ENCODE measurements at regions not wholly inside any gene's neighbourhood (a gene's known extent, or its start where the extent isn't known, plus 50 kb on each side); places are given as distances from the start of the nearest gene placed in this dataset.

- TF ChIP-seq, protein P1, sequence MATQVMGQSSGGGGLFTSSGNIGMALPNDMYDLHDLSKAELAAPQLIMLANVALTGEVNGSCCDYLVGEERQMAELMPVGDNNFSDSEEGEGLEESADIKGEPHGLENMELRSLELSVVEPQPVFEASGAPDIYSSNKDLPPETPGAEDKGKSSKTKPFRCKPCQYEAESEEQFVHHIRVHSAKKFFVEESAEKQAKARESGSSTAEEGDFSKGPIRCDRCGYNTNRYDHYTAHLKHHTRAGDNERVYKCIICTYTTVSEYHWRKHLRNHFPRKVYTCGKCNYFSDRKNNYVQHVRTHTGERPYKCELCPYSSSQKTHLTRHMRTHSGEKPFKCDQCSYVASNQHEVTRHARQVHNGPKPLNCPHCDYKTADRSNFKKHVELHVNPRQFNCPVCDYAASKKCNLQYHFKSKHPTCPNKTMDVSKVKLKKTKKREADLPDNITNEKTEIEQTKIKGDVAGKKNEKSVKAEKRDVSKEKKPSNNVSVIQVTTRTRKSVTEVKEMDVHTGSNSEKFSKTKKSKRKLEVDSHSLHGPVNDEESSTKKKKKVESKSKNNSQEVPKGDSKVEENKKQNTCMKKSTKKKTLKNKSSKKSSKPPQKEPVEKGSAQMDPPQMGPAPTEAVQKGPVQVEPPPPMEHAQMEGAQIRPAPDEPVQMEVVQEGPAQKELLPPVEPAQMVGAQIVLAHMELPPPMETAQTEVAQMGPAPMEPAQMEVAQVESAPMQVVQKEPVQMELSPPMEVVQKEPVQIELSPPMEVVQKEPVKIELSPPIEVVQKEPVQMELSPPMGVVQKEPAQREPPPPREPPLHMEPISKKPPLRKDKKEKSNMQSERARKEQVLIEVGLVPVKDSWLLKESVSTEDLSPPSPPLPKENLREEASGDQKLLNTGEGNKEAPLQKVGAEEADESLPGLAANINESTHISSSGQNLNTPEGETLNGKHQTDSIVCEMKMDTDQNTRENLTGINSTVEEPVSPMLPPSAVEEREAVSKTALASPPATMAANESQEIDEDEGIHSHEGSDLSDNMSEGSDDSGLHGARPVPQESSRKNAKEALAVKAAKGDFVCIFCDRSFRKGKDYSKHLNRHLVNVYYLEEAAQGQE (IDR thresholded peaks at IDR 0.05; ENCODE audit: unreplicated experiment): no peak
- TF ChIP-seq NANOG (IDR thresholded peaks at IDR 0.05; ENCODE audit: borderline replicate concordance) (no peak), EZH2phosphoT487 (IDR thresholded peaks at IDR 0.05; ENCODE audit: unreplicated experiment) (no peak), ZNF114 (CRISPR knock-in tag; IDR thresholded peaks at IDR 0.05) (no peak)
These were observed 103.2 kb upstream of the ALDH1B1 start (continued) for GRCh38 chr9:38289236-38289865.

- peaks cover 11% of the 10 kb centered on the region for H3K4me1 Mint-ChIP-seq
- no peaks in the 10 kb centered on the region; the same call in 2 of the 3 replicates for H3K36me3 Mint-ChIP-seq (ENCODE audit: low read depth)
- no peak for ATAC-seq
- no peak overlapping the region for H3K4me3 Mint-ChIP-seq
- Histone ChIP-seq H3K79me2 (replicated peaks; ENCODE audit: insufficient read depth) (no peaks in the 10 kb centered on the region), H3K27me3 (ENCODE audit: insufficient read depth) (no peaks in the 10 kb centered on the region), H3K4me3 (no peak overlapping the region), H3F3A (replicated peaks; ENCODE audit: low read depth) (no peaks in the 10 kb centered on the region), H2AFZ (no peak overlapping the region), H3K4me1 (ENCODE audit: insufficient read depth) (peaks cover 15% of the 10 kb centered on the region), H3K27ac (ENCODE audit: low read depth) (no peak overlapping the region), H3K36me3 (ENCODE audit: insufficient read depth) (no peaks in the 10 kb centered on the region), H3K9me2 (ENCODE audit: insufficient read depth) (no peaks in the 10 kb centered on the region), H4K20me1 (replicated peaks; ENCODE audit: insufficient read depth) (no peaks in the 10 kb centered on the region), H3K4me2 (no peak overlapping the region)
- DNase-seq (ENCODE audit: low spot score): no peak
- no peak overlapping the region for H3K27ac Mint-ChIP-seq
- TF ChIP-seq STAT1 (IDR thresholded peaks at IDR 0.05; ENCODE audit: unreplicated experiment): no peak
- TF ChIP-seq, protein P2, sequence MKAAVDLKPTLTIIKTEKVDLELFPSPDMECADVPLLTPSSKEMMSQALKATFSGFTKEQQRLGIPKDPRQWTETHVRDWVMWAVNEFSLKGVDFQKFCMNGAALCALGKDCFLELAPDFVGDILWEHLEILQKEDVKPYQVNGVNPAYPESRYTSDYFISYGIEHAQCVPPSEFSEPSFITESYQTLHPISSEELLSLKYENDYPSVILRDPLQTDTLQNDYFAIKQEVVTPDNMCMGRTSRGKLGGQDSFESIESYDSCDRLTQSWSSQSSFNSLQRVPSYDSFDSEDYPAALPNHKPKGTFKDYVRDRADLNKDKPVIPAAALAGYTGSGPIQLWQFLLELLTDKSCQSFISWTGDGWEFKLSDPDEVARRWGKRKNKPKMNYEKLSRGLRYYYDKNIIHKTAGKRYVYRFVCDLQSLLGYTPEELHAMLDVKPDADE (IDR thresholded peaks at IDR 0.05): no peak
- TF ChIP-seq EZH2 (IDR thresholded peaks at IDR 0.05; ENCODE audit: low read depth, unreplicated experiment): no peak
- no peaks in the 10 kb centered on the region for H3K9me3 Mint-ChIP-seq
- H3K27me3 Mint-ChIP-seq (ENCODE audit: insufficient read depth, low read depth, poor library complexity): peaks cover 9% of the 10 kb centered on the region
These were observed 104.0 kb upstream of the ALDH1B1 start for GRCh38 chr9:38288502-38288901.

DNA sequence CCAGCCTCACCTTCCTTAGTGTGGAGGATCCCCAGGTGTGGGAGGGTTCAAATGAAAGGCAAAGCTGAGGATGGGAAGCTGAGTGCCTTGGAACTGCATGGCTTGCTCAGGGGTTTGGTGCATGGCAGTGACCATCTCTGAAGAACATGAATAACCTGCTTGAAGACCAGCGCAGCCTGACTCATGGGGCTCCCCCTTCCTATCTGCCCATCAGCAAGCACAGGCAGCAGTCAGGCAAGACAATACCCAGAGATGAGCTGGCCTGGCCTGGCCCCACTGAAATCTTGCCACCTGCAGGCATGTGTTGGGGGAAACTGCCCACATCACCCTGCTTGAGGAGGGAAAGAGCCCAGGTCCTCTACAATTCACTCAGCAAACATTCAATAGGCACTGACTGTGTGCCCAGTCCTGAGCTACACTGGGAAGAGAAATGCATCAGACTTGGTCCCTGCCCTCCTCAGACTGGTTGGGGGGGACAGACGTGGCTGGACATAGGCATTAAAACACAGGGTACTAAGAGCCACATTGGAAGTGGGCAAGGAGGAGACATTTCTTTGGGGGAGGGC is 105.0 kb upstream of the ALDH1B1 start:
- H3K27me3 Mint-ChIP-seq (ENCODE audit: insufficient read depth, low read depth, poor library complexity): peaks cover 9% of the 10 kb centered on the region
- no peaks in the 10 kb centered on the region for H3K79me2 ChIP-seq (replicated peaks; ENCODE audit: insufficient read depth)
- H3K4me2 ChIP-seq: no peak overlapping the region
- no peaks in the 10 kb centered on the region for H3K36me3 ChIP-seq (ENCODE audit: insufficient read depth)
- no peaks in the 10 kb centered on the region; the same call in 2 of the 3 replicates for H3K36me3 Mint-ChIP-seq (ENCODE audit: low read depth)
- peaks cover 11% of the 10 kb centered on the region for H3K4me1 Mint-ChIP-seq
- no peaks in the 10 kb centered on the region for H3K9me2 ChIP-seq (ENCODE audit: insufficient read depth)
- no peak overlapping the region for H3K27ac Mint-ChIP-seq
- H3F3A ChIP-seq (replicated peaks; ENCODE audit: low read depth): no peaks in the 10 kb centered on the region
- no peak overlapping the region for H3K4me3 Mint-ChIP-seq
- peaks cover 15% of the 10 kb centered on the region for H3K4me1 ChIP-seq (ENCODE audit: insufficient read depth)
- no peak overlapping the region for H2AFZ ChIP-seq
- no peaks in the 10 kb centered on the region for H4K20me1 ChIP-seq (replicated peaks; ENCODE audit: insufficient read depth)
- no peak for DNase-seq (ENCODE audit: low spot score)
- ATAC-seq: no peak
- no peak overlapping the region for H3K27ac ChIP-seq (ENCODE audit: low read depth)
- no peaks in the 10 kb centered on the region for H3K9me3 Mint-ChIP-seq
- H3K27me3 ChIP-seq (ENCODE audit: insufficient read depth): no peaks in the 10 kb centered on the region
- H3K4me3 ChIP-seq: no peak overlapping the region
- TF ChIP-seq, protein P3, sequence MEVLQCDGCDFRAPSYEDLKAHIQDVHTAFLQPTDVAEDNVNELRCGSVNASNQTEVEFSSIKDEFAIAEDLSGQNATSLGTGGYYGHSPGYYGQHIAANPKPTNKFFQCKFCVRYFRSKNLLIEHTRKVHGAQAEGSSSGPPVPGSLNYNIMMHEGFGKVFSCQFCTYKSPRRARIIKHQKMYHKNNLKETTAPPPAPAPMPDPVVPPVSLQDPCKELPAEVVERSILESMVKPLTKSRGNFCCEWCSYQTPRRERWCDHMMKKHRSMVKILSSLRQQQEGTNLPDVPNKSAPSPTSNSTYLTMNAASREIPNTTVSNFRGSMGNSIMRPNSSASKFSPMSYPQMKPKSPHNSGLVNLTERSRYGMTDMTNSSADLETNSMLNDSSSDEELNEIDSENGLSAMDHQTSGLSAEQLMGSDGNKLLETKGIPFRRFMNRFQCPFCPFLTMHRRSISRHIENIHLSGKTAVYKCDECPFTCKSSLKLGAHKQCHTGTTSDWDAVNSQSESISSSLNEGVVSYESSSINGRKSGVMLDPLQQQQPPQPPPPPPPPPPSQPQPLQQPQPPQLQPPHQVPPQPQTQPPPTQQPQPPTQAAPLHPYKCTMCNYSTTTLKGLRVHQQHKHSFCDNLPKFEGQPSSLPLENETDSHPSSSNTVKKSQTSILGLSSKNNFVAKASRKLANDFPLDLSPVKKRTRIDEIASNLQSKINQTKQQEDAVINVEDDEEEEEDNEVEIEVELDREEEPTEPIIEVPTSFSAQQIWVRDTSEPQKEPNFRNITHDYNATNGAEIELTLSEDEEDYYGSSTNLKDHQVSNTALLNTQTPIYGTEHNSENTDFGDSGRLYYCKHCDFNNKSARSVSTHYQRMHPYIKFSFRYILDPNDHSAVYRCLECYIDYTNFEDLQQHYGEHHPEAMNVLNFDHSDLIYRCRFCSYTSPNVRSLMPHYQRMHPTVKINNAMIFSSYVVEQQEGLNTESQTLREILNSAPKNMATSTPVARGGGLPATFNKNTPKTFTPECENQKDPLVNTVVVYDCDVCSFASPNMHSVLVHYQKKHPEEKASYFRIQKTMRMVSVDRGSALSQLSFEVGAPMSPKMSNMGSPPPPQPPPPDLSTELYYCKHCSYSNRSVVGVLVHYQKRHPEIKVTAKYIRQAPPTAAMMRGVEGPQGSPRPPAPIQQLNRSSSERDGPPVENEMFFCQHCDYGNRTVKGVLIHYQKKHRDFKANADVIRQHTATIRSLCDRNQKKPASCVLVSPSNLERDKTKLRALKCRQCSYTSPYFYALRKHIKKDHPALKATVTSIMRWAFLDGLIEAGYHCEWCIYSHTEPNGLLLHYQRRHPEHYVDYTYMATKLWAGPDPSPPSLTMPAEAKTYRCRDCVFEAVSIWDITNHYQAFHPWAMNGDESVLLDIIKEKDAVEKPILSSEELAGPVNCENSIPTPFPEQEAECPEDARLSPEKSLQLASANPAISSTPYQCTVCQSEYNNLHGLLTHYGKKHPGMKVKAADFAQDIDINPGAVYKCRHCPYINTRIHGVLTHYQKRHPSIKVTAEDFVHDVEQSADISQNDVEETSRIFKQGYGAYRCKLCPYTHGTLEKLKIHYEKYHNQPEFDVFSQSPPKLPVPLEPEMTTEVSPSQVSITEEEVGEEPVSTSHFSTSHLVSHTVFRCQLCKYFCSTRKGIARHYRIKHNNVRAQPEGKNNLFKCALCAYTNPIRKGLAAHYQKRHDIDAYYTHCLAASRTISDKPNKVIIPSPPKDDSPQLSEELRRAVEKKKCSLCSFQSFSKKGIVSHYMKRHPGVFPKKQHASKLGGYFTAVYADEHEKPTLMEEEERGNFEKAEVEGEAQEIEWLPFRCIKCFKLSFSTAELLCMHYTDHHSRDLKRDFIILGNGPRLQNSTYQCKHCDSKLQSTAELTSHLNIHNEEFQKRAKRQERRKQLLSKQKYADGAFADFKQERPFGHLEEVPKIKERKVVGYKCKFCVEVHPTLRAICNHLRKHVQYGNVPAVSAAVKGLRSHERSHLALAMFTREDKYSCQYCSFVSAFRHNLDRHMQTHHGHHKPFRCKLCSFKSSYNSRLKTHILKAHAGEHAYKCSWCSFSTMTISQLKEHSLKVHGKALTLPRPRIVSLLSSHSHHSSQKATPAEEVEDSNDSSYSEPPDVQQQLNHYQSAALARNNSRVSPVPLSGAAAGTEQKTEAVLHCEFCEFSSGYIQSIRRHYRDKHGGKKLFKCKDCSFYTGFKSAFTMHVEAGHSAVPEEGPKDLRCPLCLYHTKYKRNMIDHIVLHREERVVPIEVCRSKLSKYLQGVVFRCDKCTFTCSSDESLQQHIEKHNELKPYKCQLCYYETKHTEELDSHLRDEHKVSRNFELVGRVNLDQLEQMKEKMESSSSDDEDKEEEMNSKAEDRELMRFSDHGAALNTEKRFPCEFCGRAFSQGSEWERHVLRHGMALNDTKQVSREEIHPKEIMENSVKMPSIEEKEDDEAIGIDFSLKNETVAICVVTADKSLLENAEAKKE (CRISPR knock-in tag; IDR thresholded peaks at IDR 0.05): no peak

All from GM23338 (cell line).